ENCODE measurements at regions not wholly inside any gene's neighbourhood (a gene's known extent, or its start where the extent isn't known, plus 50 kb on each side); places are given as distances from the start of the nearest gene placed in this dataset.

DNA sequence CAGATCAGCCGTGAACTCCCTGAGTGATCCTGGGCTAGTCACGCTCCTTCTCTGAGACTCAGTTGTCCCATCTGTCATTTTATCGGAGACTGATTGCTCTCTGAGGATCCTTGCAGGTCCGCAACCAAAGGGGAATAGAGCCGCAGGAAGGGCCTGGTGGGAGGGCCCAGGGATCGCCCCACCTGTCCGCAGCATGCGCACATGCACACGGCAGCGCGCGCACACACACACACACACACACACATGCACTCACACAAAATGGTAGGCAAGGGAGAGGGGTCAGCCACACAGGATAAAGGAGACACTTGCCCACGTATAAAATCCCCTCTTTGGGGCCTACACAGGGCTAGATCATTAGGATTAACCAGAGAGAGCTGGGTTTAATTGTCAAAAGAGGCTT lies 95.6 kb upstream of the FOXP4 start:
- no peak for TF ChIP-seq EZH2phosphoT487 (IDR thresholded peaks at IDR 0.05; ENCODE audit: insufficient read depth, low read depth)
- TF ChIP-seq EZH2 (IDR thresholded peaks at IDR 0.05; ENCODE audit: insufficient read depth, poor library complexity, severe bottlenecking) = no peak
- no peak overlapping the region for H3K4me2 ChIP-seq (ENCODE audit: unreplicated experiment)
- 94 to 95% methylated on average over 13 of the region's 13 CpGs for WGBS, 2 experiments (ENCODE audit: low coverage in 1 of 2, low lambda C conversion rate in 2 of 2, missing lambda C conversion rate in 2 of 2)
- H3K4me3 ChIP-seq = no peak overlapping the region
- no peaks in the 10 kb centered on the region for H3K36me3 ChIP-seq (ENCODE audit: low read depth)
- no peak overlapping the region for H3K9ac ChIP-seq
- H3K9me2 ChIP-seq (ENCODE audit: insufficient read depth) = no peaks in the 10 kb centered on the region
- in situ Hi-C loops (cut with MboI) = no loop called here
- H3K79me2 ChIP-seq (ENCODE audit: insufficient read depth) = no peaks in the 10 kb centered on the region
- no peak for DNase-seq
- H3K4me1 ChIP-seq (ENCODE audit: insufficient read depth) = no peaks in the 10 kb centered on the region
- H4K20me1 ChIP-seq (ENCODE audit: insufficient read depth) = no peaks in the 10 kb centered on the region
- no peak overlapping the region for H2AFZ ChIP-seq
- H3F3A ChIP-seq (ENCODE audit: insufficient read depth) = no peaks in the 10 kb centered on the region
- H3K27me3 ChIP-seq (replicated peaks; ENCODE audit: insufficient read depth) = peaks cover 23% of the 10 kb centered on the region
- no peak overlapping the region for H3K27ac ChIP-seq
- no peaks in the 10 kb centered on the region for H3K9me3 ChIP-seq (ENCODE audit: low read depth)

DNA sequence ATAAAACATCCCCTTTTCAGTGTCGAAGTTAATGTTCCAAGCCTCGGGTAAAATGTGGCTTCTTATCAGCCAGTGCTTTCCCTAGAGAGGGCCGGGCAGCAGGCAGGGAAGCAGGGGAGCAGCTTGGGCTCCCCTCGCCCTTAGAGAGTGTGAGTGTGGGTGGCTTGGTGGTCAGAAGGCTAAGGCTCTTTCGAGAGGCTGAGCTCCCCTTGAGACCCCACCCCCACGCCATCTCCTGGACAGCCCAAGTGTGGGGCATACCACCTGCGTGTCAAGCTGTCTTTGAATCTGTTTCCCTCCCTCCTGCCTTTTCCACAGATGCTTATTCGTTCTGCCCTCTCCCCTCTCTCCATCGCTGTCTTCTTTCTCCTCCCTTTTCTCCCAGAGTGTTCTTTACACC lies 95.1 kb upstream of the FOXP4 start:
- Histone ChIP-seq H3K27ac (no peak overlapping the region), H3K4me2 (ENCODE audit: unreplicated experiment) (no peak overlapping the region), H3K9ac (no peak overlapping the region), H3K4me3 (no peak overlapping the region), H3K79me2 (ENCODE audit: insufficient read depth) (no peaks in the 10 kb centered on the region), H4K20me1 (ENCODE audit: insufficient read depth) (no peaks in the 10 kb centered on the region), H3K4me1 (ENCODE audit: insufficient read depth) (no peaks in the 10 kb centered on the region), H3K9me3 (ENCODE audit: low read depth) (no peaks in the 10 kb centered on the region), H3K27me3 (replicated peaks; ENCODE audit: insufficient read depth) (peaks cover 23% of the 10 kb centered on the region), H2AFZ (no peak overlapping the region), H3K9me2 (ENCODE audit: insufficient read depth) (no peaks in the 10 kb centered on the region), H3F3A (ENCODE audit: insufficient read depth) (no peaks in the 10 kb centered on the region), H3K36me3 (ENCODE audit: low read depth) (no peaks in the 10 kb centered on the region)
- TF ChIP-seq EZH2phosphoT487 (IDR thresholded peaks at IDR 0.05; ENCODE audit: insufficient read depth, low read depth) (no peak), EZH2 (IDR thresholded peaks at IDR 0.05; ENCODE audit: insufficient read depth, poor library complexity, severe bottlenecking) (no peak)
- in situ Hi-C loops (cut with MboI) = no loop called here
- peak; percentile 8 for DNase-seq
- 55 to 62% methylated on average over 9 of the region's 9 CpGs for WGBS, 2 experiments (ENCODE audit: low coverage in 1 of 2, low lambda C conversion rate in 2 of 2, missing lambda C conversion rate in 2 of 2)

DNA sequence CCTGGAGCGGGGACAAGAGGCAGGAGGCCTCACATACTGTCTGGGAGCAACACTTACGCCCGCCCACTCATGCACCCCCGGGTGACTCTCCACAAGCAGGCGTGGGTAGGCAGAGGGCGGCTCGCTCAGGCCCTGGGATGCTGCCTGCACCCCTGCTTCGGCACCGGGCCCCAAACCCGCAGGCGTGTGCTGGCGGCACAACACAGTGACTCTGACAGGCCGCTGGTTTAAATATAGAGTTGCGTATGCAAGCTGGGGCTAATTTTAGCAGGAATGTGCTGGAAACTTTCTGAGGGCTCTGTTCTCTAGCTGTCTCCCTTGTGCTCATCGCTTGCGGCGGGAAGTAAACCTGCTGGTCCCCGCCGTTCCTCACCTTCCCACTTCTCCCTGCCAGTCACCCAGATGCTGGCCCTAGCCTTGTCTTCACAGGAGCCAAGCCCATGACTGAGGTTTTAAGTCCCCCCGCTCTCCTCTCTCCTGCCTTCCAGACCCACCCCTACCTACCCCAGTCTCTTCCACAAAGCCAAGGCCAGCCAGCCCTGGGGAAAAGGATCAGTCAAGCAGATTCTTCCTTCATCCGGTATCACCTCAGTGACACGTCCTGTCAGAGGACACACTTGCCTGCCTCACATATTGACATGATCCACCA lies 94.5 kb upstream of the FOXP4 start:
- Histone ChIP-seq H3F3A (ENCODE audit: insufficient read depth) (no peaks in the 10 kb centered on the region), H3K27ac (no peak overlapping the region), H2AFZ (no peak overlapping the region), H3K9me2 (ENCODE audit: insufficient read depth) (no peaks in the 10 kb centered on the region), H3K27me3 (replicated peaks; ENCODE audit: insufficient read depth) (peaks cover 25% of the 10 kb centered on the region), H3K4me2 (ENCODE audit: unreplicated experiment) (no peak overlapping the region), H3K4me1 (ENCODE audit: insufficient read depth) (no peaks in the 10 kb centered on the region), H3K36me3 (ENCODE audit: low read depth) (no peaks in the 10 kb centered on the region), H3K4me3 (no peak overlapping the region), H3K79me2 (ENCODE audit: insufficient read depth) (no peaks in the 10 kb centered on the region), H3K9ac (no peak overlapping the region), H3K9me3 (ENCODE audit: low read depth) (no peaks in the 10 kb centered on the region), H4K20me1 (ENCODE audit: insufficient read depth) (no peaks in the 10 kb centered on the region)
- peak; percentile 83 for DNase-seq
- TF ChIP-seq EZH2phosphoT487 (IDR thresholded peaks at IDR 0.05; ENCODE audit: insufficient read depth, low read depth) (no peak), EZH2 (IDR thresholded peaks at IDR 0.05; ENCODE audit: insufficient read depth, poor library complexity, severe bottlenecking) (no peak)
- in situ Hi-C loops (cut with MboI) = no loop called here
- 22 to 26% methylated on average over 22 of the region's 22 CpGs for WGBS, 2 experiments (ENCODE audit: low coverage in 1 of 2, low lambda C conversion rate in 2 of 2, missing lambda C conversion rate in 2 of 2)

DNA sequence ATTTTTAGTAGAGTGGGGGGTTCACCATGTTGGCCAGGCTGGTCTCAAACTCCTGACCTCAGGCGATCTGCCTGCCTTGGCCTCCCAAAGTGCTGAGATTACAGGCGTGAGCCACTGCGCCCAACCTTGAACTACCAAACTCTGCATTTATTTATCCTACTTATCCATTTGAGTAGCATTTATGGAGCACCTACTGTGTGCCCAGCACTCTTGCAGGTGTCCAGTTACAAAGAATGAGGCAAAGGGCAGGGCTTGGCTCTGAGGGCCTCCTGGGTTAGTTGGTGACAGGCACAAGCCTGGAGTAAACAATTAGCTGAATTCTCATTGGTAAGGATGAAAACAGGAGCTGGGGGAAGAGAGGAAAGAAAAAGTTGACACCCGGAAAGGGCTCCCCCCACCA lies 93.4 kb upstream of the FOXP4 start:
- Histone ChIP-seq H3K36me3 (ENCODE audit: low read depth) (no peaks in the 10 kb centered on the region), H3K79me2 (ENCODE audit: insufficient read depth) (no peaks in the 10 kb centered on the region), H3K4me3 (no peak overlapping the region), H4K20me1 (ENCODE audit: insufficient read depth) (no peaks in the 10 kb centered on the region), H3K27me3 (replicated peaks; ENCODE audit: insufficient read depth) (peaks cover 36% of the 10 kb centered on the region), H2AFZ (no peak overlapping the region), H3K4me2 (ENCODE audit: unreplicated experiment) (no peak overlapping the region), H3F3A (ENCODE audit: insufficient read depth) (no peaks in the 10 kb centered on the region), H3K9me2 (ENCODE audit: insufficient read depth) (no peaks in the 10 kb centered on the region), H3K4me1 (ENCODE audit: insufficient read depth) (no peaks in the 10 kb centered on the region), H3K9ac (no peak overlapping the region), H3K9me3 (ENCODE audit: low read depth) (no peaks in the 10 kb centered on the region), H3K27ac (no peak overlapping the region)
- no peak for DNase-seq
- in situ Hi-C loops (cut with MboI) = no loop called here
- TF ChIP-seq EZH2 (IDR thresholded peaks at IDR 0.05; ENCODE audit: insufficient read depth, poor library complexity, severe bottlenecking) (no peak), EZH2phosphoT487 (IDR thresholded peaks at IDR 0.05; ENCODE audit: insufficient read depth, low read depth) (no peak)
- WGBS, 2 experiments (ENCODE audit: low coverage in 1 of 2, low lambda C conversion rate in 2 of 2, missing lambda C conversion rate in 2 of 2) = 87 to 98% methylated on average over 3 to 4 of the region's 4 CpGs

DNA sequence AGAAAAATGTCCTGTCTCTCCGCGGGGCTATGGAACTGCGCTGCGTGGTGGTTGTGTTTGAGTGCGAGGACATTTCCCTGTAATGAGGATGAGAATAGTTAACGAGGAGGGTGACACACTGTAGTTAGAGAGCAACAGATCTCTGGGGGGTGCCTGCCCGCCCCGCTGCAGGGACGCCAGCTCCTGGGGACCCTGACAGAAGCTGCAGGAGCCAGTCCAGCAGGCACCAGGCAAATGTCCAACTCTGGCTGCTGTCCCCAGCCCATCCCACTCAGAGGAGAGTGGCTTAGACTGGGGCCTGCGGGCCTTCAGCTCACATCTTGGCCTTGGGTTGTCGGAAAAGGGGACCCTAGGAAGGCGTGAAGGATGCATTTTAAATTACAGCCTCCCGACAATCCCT lies 92.9 kb upstream of the FOXP4 start:
- DNase-seq = no peak
- Histone ChIP-seq H3K9ac (no peak overlapping the region), H3K4me3 (no peak overlapping the region), H3K79me2 (ENCODE audit: insufficient read depth) (no peaks in the 10 kb centered on the region), H4K20me1 (ENCODE audit: insufficient read depth) (no peaks in the 10 kb centered on the region), H3K27ac (no peak overlapping the region), H3F3A (ENCODE audit: insufficient read depth) (no peaks in the 10 kb centered on the region), H3K4me1 (ENCODE audit: insufficient read depth) (no peaks in the 10 kb centered on the region), H3K9me2 (ENCODE audit: insufficient read depth) (no peaks in the 10 kb centered on the region), H3K27me3 (replicated peaks; ENCODE audit: insufficient read depth) (peaks cover 40% of the 10 kb centered on the region), H2AFZ (no peak overlapping the region), H3K4me2 (ENCODE audit: unreplicated experiment) (no peak overlapping the region), H3K36me3 (ENCODE audit: low read depth) (no peaks in the 10 kb centered on the region), H3K9me3 (ENCODE audit: low read depth) (no peaks in the 10 kb centered on the region)
- 84 to 92% methylated on average over 13 of the region's 13 CpGs for WGBS, 2 experiments (ENCODE audit: low coverage in 1 of 2, low lambda C conversion rate in 2 of 2, missing lambda C conversion rate in 2 of 2)
- no peak for TF ChIP-seq EZH2phosphoT487 (IDR thresholded peaks at IDR 0.05; ENCODE audit: insufficient read depth, low read depth)
- no peak for TF ChIP-seq EZH2 (IDR thresholded peaks at IDR 0.05; ENCODE audit: insufficient read depth, poor library complexity, severe bottlenecking)
- in situ Hi-C loops (cut with MboI) = no loop called here
